ENCODE measurements at regions not wholly inside any gene's neighbourhood (a gene's known extent, or its start where the extent isn't known, plus 50 kb on each side); places are given as distances from the start of the nearest gene placed in this dataset.

DNA sequence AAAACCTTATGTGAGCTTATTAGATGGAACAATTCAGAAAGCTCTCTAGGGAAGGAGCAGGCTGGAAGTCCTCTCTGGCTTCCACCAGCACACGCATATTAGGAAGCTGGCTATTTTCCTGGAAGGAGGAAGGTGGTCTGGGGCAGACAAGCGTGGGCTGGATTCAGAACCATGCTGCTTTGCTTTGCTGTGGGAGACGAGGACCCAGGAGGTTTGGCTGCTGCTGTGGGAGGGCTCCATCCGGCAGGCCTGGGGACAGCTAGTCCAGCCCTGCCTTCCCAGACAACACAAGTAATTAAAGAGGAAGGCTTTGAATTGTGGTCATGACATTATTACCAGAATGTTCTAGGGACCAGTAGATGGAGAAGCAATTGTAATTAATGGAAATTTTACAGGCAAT is 238.8 kb upstream of the MYT1L start:
- Histone ChIP-seq H3K4me1 (ENCODE audit: low read length) (no peaks in the 10 kb centered on the region), H3K9me3 (replicated peaks; ENCODE audit: insufficient read depth, low read length) (no peaks in the 10 kb centered on the region), H2AFZ (ENCODE audit: low read length) (no peak overlapping the region), H3K27me3 (replicated peaks; ENCODE audit: insufficient read depth, low read length) (no peaks in the 10 kb centered on the region), H3K9me2 (replicated peaks; ENCODE audit: insufficient read depth, low read length) (no peaks in the 10 kb centered on the region), H3K27ac (ENCODE audit: low read length) (no peak overlapping the region), H4K20me1 (ENCODE audit: insufficient read depth, low read length) (no peaks in the 10 kb centered on the region), H3K9ac (ENCODE audit: low read length) (no peak overlapping the region), H3K4me3 (ENCODE audit: low read length) (no peak overlapping the region), H3K4me2 (ENCODE audit: low read depth, low read length) (no peak overlapping the region), H3K36me3 (replicated peaks; ENCODE audit: insufficient read depth, low read length) (no peaks in the 10 kb centered on the region), H3F3A (ENCODE audit: insufficient read depth, low read length) (no peaks in the 10 kb centered on the region), H3K79me2 (ENCODE audit: low read length) (no peaks in the 10 kb centered on the region)
- TF ChIP-seq, protein P1, sequence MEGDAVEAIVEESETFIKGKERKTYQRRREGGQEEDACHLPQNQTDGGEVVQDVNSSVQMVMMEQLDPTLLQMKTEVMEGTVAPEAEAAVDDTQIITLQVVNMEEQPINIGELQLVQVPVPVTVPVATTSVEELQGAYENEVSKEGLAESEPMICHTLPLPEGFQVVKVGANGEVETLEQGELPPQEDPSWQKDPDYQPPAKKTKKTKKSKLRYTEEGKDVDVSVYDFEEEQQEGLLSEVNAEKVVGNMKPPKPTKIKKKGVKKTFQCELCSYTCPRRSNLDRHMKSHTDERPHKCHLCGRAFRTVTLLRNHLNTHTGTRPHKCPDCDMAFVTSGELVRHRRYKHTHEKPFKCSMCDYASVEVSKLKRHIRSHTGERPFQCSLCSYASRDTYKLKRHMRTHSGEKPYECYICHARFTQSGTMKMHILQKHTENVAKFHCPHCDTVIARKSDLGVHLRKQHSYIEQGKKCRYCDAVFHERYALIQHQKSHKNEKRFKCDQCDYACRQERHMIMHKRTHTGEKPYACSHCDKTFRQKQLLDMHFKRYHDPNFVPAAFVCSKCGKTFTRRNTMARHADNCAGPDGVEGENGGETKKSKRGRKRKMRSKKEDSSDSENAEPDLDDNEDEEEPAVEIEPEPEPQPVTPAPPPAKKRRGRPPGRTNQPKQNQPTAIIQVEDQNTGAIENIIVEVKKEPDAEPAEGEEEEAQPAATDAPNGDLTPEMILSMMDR (IDR thresholded peaks at IDR 0.05; ENCODE audit: low read length) = no peak
- TF ChIP-seq EZH2phosphoT487 (IDR thresholded peaks at IDR 0.05; ENCODE audit: low read length) = no peak
- DNase-seq = no peak

DNA sequence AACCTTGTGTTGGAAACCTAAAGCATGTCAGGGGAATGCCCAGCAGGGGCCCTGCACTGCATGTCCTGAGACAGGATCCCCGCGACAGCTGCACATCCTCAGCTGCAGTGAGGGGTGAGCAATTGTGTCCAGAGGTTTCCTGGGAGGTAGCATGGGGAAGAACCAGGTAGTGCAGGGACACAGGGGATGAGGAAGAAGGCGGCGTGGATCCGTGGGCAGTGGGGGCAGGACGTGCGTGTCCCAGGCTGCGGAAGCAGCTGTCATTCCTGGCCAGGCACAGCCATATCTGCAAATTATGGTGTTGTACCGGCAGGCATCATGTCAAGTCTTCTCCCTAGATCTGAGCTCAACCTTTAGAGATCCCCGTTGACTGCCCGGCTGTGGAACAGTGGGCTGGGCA is 238.2 kb upstream of the MYT1L start:
- no peaks in the 10 kb centered on the region for H3K9me2 ChIP-seq (replicated peaks; ENCODE audit: insufficient read depth, low read length)
- H2AFZ ChIP-seq (ENCODE audit: low read length) = no peak overlapping the region
- no peaks in the 10 kb centered on the region for H3K27me3 ChIP-seq (replicated peaks; ENCODE audit: insufficient read depth, low read length)
- no peak overlapping the region for H3K4me2 ChIP-seq (ENCODE audit: low read depth, low read length)
- no peak overlapping the region for H3K9ac ChIP-seq (ENCODE audit: low read length)
- H3K9me3 ChIP-seq (replicated peaks; ENCODE audit: insufficient read depth, low read length) = no peaks in the 10 kb centered on the region
- no peaks in the 10 kb centered on the region for H3K36me3 ChIP-seq (replicated peaks; ENCODE audit: insufficient read depth, low read length)
- no peaks in the 10 kb centered on the region for H3K4me1 ChIP-seq (ENCODE audit: low read length)
- H3K79me2 ChIP-seq (ENCODE audit: low read length) = no peaks in the 10 kb centered on the region
- DNase-seq = no peak
- no peaks in the 10 kb centered on the region for H3F3A ChIP-seq (ENCODE audit: insufficient read depth, low read length)
- H3K27ac ChIP-seq (ENCODE audit: low read length) = no peak overlapping the region
- H4K20me1 ChIP-seq (ENCODE audit: insufficient read depth, low read length) = no peaks in the 10 kb centered on the region
- H3K4me3 ChIP-seq (ENCODE audit: low read length) = no peak overlapping the region
- TF ChIP-seq, protein P1 (IDR thresholded peaks at IDR 0.05; ENCODE audit: low read length) = no peak
- no peak for TF ChIP-seq EZH2phosphoT487 (IDR thresholded peaks at IDR 0.05; ENCODE audit: low read length)

GRCh38 chr2:2568411-2568810 is 237.3 kb upstream of the MYT1L start:
- no peaks in the 10 kb centered on the region for H3K27me3 ChIP-seq (replicated peaks; ENCODE audit: insufficient read depth, low read length)
- H3K4me3 ChIP-seq (ENCODE audit: low read length) = no peak overlapping the region
- no peaks in the 10 kb centered on the region for H4K20me1 ChIP-seq (ENCODE audit: insufficient read depth, low read length)
- no peak for TF ChIP-seq EZH2 (optimal IDR thresholded peaks at IDR 0.05; ENCODE audit: low read depth, low read length)
- no peaks in the 10 kb centered on the region for H3K79me2 ChIP-seq (ENCODE audit: low read length)
- no peak overlapping the region for H2AFZ ChIP-seq (ENCODE audit: low read length)
- H3K4me1 ChIP-seq (ENCODE audit: low read length) = no peaks in the 10 kb centered on the region
- H3K36me3 ChIP-seq (replicated peaks; ENCODE audit: insufficient read depth, low read length) = no peaks in the 10 kb centered on the region
- no peaks in the 10 kb centered on the region for H3K9me3 ChIP-seq (replicated peaks; ENCODE audit: insufficient read depth, low read length)
- H3K4me2 ChIP-seq (ENCODE audit: low read depth, low read length) = no peak overlapping the region
- no peaks in the 10 kb centered on the region for H3F3A ChIP-seq (ENCODE audit: insufficient read depth, low read length)
- H3K9me2 ChIP-seq (replicated peaks; ENCODE audit: insufficient read depth, low read length) = no peaks in the 10 kb centered on the region
- H3K9ac ChIP-seq (ENCODE audit: low read length) = no peak overlapping the region
- no peak for DNase-seq
- H3K27ac ChIP-seq (ENCODE audit: low read length) = no peak overlapping the region

- Histone ChIP-seq H3F3A (ENCODE audit: insufficient read depth, low read length) (no peaks in the 10 kb centered on the region), H3K27me3 (replicated peaks; ENCODE audit: insufficient read depth, low read length) (no peaks in the 10 kb centered on the region), H3K9me3 (replicated peaks; ENCODE audit: insufficient read depth, low read length) (no peaks in the 10 kb centered on the region), H3K9ac (ENCODE audit: low read length) (no peak overlapping the region), H3K4me1 (ENCODE audit: low read length) (no peaks in the 10 kb centered on the region), H3K36me3 (replicated peaks; ENCODE audit: insufficient read depth, low read length) (no peaks in the 10 kb centered on the region), H3K27ac (ENCODE audit: low read length) (no peak overlapping the region), H3K9me2 (replicated peaks; ENCODE audit: insufficient read depth, low read length) (no peaks in the 10 kb centered on the region), H3K4me2 (ENCODE audit: low read depth, low read length) (no peak overlapping the region), H3K4me3 (ENCODE audit: low read length) (no peak overlapping the region), H3K79me2 (ENCODE audit: low read length) (no peaks in the 10 kb centered on the region), H2AFZ (ENCODE audit: low read length) (no peak overlapping the region), H4K20me1 (ENCODE audit: insufficient read depth, low read length) (no peaks in the 10 kb centered on the region)
- no peak for DNase-seq
- TF ChIP-seq, protein P1 (IDR thresholded peaks at IDR 0.05; ENCODE audit: low read length) = no peak
- TF ChIP-seq EZH2 (optimal IDR thresholded peaks at IDR 0.05; ENCODE audit: low read depth, low read length) (no peak), EZH2phosphoT487 (IDR thresholded peaks at IDR 0.05; ENCODE audit: low read length) (no peak)
Measured at GRCh38 chr2:2567776-2568175, 236.7 kb upstream of the MYT1L start.

Measured in MM.1S (cell line).